Fibroblast of skin of back (primary cell): ENCODE measurements at regions not wholly inside any gene's neighbourhood (a gene's known extent, or its start where the extent isn't known, plus 50 kb on each side); places are given as distances from the start of the nearest gene placed in this dataset.
"Not testable (repeated sequence)": the region's sequence is repeated elsewhere in the genome, so short reads cannot be mapped to it uniquely, and the experiment has no call there.

ENCODE experiments used
- DNase-seq: peaks from one replicate; pipeline ENCODE4 v3.0.0-alpha.2; 2013

DNA sequence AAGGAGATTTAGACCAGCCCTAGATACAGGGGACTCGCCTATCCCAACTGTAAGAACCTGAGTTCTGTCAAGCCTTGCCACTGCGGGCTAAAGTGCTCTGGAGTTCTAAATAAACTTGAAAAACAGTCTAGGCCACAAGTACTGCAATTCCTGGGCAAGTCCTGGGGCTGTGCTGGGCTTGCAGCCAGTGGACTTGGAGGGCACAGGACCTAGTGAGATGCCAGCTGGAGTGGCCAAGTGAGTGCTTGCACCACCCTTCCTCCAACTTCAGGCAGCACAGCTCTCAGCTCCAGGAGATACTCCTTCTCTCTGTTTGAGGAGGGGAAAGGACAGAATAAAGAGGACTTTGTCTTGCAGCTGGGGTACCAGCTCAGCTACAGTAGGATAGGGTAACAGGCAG is 307.6 kb upstream of the FBXO33 start:
- no peak for DNase-seq

- no peak for DNase-seq
Observed at GRCh38 chr14:39734306-39734705, 302.1 kb upstream of the FBXO33 start.

- no peak for DNase-seq
Observed at GRCh38 chr14:39733741-39734140, 301.5 kb upstream of the FBXO33 start.

GRCh38 chr14:39731912-39732311 is 299.7 kb upstream of the FBXO33 start:
- no peak for DNase-seq

- no peak for DNase-seq
Observed at GRCh38 chr14:39726563-39726962, 294.3 kb upstream of the FBXO33 start.

DNA sequence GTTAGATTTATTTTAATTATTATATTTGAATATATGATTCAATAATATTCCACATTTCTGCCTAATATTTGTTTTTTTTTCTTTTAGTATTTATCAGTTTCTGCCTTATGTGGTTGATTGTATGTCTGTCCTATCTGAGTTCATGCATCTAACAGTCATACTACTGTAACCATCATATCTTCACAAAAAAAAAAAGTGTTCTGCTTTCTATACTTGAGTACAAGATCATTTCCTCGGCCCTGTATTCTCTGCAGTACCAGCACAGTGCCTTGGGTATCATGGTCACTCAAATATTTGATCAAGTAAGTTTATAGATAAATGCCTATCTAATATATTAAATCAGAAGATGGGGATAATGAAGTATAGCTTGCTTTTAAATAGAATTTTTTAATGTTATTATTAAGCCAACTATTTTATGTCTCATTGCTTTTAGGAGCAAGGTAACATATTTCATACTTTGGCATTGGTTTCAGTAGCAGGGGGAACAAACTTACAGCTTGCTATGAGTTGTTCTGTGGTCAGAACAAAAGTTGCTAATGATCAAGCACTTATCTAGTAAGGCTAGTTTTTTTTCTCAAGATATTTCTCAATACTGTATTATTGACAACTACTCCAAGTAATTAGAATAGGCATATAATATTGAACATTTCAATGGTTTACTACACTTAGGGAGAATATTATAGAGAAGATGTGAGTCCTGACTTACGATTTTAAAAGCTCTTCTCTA is 290.5 kb upstream of the FBXO33 start:
- no peak for DNase-seq

GRCh38 chr14:39716987-39717570 is 284.8 kb upstream of the FBXO33 start:
- DNase-seq, result no peak

GRCh38 chr14:39712293-39712999 is 280.2 kb upstream of the FBXO33 start:
- DNase-seq, result no peak

DNA sequence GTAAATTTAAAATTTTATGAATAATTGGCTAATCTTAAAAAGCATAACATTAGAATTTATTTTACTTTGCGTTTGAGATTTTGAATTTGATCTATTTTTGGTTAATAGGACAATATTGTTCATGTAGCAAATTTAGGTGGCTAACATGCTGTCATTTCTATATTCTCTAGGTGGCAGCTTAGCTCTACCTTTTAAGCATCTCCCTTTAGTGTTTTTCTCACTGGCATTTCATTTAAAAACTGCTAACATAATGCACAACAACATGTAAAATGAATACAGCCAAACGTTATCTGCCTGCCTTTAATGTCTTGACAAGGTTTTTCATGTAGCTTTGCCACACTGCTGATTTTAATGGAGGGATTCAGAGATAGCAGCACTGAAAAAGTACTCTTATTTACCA is 272.4 kb upstream of the FBXO33 start:
- no peak for DNase-seq

GRCh38 chr14:39694341-39694740 is 262.1 kb upstream of the FBXO33 start:
- no peak for DNase-seq

DNA sequence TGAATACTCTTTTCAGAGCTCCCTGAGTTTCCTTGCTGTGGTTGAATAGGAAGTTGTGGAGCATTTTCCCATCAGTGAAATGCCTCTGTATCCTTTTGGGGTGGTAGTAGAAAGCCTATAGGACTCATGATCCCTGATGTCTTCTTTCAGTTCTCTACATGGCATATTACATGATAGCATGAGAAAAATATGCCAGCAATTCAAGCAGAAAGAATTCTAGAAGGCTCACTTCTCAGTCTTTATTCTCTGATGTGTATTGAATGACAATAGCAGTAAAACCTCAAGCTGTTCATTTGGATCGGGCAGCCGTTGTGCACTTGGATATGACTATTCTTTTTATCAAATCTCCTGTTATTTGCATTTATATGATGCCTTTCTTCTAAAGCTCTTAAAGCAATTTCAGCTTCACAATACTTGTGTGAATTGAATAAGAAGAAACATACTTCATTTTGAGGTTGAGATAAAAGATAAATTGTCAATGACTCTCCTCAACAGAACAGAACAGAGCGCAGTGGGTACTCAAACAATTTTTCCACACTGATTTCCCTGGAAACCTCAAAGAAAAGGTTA is 251.5 kb upstream of the FBXO33 start:
- peak; percentile 55 for DNase-seq

DNA sequence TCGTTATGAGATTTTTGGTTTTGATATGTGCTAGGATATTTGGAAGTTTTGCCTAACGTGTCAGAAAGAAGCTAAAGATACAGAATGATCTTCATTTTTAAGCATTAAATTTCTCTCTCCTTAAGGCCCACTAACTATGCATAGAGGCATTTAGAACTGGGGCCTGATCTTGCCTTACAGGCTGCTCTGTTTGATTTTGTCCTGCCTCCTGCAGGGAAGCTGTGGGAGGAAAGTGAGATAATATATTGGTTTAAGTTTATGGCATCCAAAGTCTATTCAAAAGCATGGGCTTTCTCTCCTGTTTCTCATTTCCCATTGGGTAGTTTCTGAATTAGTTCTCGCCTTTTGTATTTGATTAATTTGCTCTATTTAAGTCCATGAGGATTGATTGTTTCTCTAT is 250.3 kb upstream of the FBXO33 start:
- no peak for DNase-seq

DNA sequence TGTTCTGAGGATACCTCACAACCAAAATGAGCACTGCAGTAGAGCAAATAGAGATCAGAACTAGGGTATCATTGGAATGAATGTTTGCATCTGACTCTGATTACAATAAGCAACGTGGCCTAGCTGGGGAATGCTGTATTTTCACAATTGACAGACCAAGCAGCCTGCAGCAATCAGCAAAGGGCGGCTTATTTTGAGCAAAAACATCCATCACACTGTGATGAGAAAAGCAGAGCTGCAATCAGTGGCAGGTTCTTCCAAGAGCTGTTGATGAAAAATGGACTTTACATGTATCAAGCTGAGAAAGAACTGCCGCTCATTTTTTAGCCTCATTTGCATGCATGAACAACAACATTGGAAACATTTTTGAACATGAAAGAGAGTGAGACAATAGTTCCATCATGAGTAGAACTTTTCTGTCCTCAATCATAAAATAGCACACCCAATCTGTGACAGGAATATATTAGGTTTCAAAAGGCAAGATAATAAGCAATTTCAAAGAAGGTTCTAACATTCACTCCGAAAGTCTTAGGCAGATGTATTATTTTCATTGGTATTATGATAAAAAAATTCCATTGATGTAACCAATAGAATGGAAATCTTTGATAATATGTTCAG is 249.7 kb upstream of the FBXO33 start:
- no peak for DNase-seq

GRCh38 chr14:39680777-39681176 is 248.5 kb upstream of the FBXO33 start:
- no peak for DNase-seq

DNA sequence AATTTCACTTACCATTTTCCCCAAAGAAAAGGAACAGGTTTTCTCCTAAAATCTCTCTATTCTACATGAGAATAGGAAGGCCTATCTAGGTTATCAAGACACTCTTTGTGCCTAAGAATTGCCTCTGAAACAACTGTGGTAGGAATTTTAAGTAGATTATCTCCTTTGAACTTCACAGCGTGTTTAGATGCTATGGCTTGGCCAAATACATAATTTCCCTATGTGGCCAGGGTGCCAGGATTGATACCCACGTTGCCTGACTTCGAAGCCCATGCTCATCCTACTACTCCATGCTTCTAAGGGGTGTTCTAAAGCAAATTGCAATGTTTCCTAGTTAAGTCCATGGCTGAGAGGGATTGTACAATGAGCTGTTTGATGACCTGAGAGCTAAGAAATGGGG is 241.5 kb upstream of the FBXO33 start:
- no peak for DNase-seq

DNA sequence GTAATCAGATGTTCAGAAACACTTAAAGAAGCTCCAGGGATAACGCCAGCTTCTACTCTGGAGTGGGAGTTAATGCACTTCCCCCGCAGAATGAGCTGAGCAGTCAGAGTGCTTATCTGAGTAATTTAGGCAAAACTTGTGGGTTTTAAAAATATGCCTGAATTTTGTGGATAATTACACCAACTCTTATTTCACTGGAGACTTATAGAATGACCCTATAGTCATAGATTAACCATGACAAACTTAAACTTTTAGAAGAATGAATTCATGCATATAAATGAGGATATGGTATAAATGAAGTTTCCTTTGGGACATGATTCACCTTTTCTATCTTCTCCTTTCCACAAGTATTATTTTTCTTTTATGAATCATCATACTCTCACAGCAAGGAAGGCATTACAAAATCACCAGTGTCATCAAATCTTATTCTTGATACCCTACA is 241.1 kb upstream of the FBXO33 start:
- peak; percentile 83 for DNase-seq

DNA sequence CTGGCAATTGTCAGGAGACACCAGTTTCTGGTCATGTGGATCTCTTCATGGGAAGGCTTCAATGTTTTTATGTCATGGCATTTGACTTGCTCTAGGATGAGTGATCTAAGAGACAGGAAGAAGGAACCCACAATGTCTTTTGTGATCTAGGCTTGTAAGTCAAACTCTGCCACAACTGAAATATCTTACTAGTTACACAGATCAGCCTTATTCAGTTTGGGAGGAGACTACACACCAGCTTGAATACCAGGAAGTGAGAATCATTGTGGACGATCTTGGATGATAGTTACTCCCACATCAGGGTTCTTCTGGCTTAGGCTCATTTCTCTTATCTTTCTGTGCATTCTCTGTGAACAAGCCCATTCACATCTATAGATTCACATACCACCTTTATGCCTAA is 236.2 kb upstream of the FBXO33 start:
- DNase-seq, result peak; percentile 13

- peak; percentile 27 for DNase-seq
Observed at GRCh38 chr14:39666386-39666785, 234.2 kb upstream of the FBXO33 start.

GRCh38 chr14:39665075-39665475 is 232.8 kb upstream of the FBXO33 start:
- DNase-seq, result peak; percentile 14

DNA sequence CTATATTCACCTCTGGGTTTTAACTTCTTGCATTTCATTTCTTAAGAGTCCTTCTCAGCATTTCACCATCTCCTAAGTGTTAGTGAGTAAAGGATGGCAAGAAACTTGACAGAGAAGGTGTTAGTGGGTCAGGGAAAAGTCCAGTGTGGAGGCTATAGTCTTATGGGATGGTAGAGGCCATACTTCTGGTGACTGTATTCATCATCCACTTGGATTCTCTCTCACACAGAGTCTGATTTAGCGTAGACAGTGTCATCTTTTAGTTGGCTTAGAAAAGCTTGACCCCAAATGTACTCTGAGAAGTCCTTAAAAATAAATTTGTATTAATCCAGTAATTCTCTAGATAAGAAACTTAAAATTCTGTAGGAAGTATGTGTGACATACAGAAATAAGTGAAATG is 232.4 kb upstream of the FBXO33 start:
- no peak for DNase-seq

GRCh38 chr14:39641224-39641623 is 209.0 kb upstream of the FBXO33 start:
- DNase-seq, result no peak

DNA sequence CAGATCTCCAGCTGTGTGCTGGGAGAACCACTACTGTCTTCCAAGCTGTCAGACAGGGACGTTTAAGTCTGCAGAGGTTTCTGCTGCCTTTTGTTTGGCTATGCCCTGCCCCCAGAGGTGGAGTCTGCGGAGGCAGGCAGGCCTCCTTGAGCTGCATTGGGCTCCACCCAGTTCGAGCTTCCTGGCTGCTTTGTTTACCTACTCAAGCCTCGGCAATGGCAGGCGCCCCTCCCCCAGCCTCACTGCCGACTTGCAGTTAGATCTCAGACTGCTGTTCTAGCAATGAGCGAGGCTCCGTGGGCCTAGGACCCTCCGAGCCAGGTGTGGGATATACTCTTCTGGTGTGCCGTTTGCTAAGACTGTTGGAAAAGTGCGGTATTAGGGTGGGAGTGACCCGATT is 206.8 kb upstream of the FBXO33 start:
- not testable (repeated sequence) for DNase-seq

GRCh38 chr14:39628087-39628486 is 195.9 kb upstream of the FBXO33 start:
- DNase-seq, result no peak
